ENCODE measurements at regions not wholly inside any gene's neighbourhood (a gene's known extent, or its start where the extent isn't known, plus 50 kb on each side); places are given as distances from the start of the nearest gene placed in this dataset.

DNA sequence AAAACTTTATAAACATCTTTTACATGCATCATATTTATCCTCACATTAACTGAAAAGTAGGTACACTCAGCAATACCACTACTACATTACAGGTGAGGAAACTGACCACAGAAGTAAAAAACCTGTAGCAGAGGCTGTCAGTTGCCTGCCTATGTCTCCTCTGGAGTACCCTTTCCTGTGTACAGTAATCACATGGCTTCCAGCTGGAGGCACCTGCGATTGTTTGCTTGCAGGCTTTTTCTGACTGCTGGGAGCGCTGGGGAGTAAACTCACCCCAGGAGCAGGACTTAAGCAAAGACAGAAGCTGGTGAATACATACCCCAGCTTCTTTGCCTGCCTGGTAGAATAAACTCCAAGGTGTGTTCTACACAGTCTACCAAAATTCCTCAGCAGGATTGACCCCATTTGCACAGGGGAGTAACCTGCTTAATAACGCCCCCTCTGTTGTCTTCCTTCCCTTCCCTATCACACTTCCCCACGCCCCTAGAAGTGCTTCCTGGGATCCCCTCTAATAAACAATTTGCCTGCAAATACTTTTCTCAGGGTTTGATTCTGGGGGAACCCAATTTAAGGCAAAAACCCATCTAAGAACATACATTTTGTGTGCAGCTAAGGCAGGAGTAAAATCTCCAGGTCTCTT, 138.9 kb downstream of the PTH2R start:
- no peak for TF ChIP-seq POLR2AphosphoS5 (IDR thresholded peaks at IDR 0.05; ENCODE audit: low read depth, low read length)
- no peak for TF ChIP-seq TAF1 (IDR thresholded peaks at IDR 0.05; ENCODE audit: borderline replicate concordance, low read depth, low read length)
- TF ChIP-seq POLR2A (IDR thresholded peaks at IDR 0.05; ENCODE audit: low read depth, low read length): no peak
- FAIRE-seq (no peak), DNase-seq (ENCODE audit: insufficient read length) (no peak)

DNA sequence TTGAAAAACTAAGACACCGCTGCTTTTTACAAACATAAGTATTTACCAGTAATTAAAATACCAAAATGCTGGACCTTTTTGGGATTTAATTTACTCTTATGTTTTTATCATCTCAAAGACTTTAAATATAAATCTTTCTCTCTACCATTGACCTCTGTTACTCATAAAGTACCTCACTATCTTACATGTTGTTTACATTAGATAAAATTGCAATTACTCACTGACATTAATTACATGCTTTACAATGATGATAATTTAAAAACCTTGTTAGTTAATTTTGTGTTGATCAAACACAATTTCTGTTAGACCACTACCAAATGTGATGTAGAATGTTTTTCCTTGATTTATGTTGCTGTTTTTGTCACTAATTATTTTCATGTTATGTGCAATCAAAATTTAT, 139.5 kb downstream of the PTH2R start:
- TF ChIP-seq POLR2AphosphoS5 (IDR thresholded peaks at IDR 0.05; ENCODE audit: low read depth, low read length): no peak
- no peak for TF ChIP-seq TAF1 (IDR thresholded peaks at IDR 0.05; ENCODE audit: borderline replicate concordance, low read depth, low read length)
- TF ChIP-seq POLR2A (IDR thresholded peaks at IDR 0.05; ENCODE audit: low read depth, low read length): no peak
- DNase-seq (ENCODE audit: insufficient read length) (no peak), FAIRE-seq (no peak)

DNA sequence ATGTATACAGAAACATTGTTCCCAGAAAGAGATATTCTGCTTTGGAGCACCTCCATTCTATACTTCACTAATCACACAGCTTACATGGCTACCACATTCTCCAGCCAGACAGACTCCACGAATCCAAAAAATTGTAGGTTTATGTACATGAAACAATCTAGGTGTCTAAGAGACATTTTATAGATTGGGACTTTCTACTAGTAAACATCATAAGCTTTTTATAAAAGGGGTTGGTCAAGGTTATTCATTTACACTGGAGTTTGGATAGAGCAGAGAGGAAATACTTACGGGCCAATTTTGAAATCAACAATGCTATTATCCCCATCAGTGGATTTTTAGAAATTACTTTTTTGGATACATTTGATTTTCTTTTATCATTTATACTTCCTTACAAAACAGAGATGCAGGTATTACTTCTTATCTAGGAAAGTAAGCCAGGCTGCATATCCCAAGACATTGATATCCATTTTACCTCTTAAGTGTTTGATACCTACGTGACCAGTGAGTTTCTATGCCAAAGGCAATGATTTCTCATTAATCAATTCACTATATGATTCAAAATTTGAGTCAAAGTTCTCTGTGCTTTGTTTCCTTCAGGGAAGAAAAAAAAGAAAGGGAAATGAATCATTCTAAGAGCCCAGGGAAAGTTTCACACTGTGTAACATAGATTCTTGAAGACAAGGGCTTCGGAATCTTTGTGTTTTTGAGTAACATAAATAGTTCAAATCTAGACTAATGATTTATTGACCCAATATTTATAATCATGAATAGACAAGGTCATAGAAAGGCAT, 140.5 kb downstream of the PTH2R start:
- FAIRE-seq (no peak), DNase-seq (ENCODE audit: insufficient read length) (no peak)
- TF ChIP-seq POLR2A (IDR thresholded peaks at IDR 0.05; ENCODE audit: low read depth, low read length) (no peak), TAF1 (IDR thresholded peaks at IDR 0.05; ENCODE audit: borderline replicate concordance, low read depth, low read length) (no peak), POLR2AphosphoS5 (IDR thresholded peaks at IDR 0.05; ENCODE audit: low read depth, low read length) (no peak)

DNA sequence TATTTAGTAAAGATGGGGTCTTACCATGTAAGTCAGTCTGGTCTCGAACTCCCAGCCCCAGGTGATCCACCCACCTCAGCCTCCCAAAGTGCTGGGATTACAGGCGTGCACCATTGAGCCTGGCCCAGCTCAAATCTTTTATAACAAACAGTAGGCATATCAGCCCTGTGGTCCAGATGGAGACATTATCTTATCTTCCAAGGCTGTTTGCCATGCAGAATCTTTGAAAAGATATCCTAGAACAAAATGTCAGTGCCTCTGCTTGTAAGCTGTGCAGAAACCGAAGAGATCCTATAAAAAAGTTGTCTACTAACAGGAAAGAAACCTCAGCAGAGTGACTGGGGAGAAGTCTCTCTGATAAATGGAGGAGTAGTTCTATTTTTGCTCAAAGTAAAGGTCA, 142.1 kb downstream of the PTH2R start:
- DNase-seq (ENCODE audit: insufficient read length): no peak
- TF ChIP-seq POLR2A (IDR thresholded peaks at IDR 0.05; ENCODE audit: low read depth, low read length) (no peak), POLR2AphosphoS5 (IDR thresholded peaks at IDR 0.05; ENCODE audit: low read depth, low read length) (no peak), TAF1 (IDR thresholded peaks at IDR 0.05; ENCODE audit: borderline replicate concordance, low read depth, low read length) (no peak)
- FAIRE-seq: no peak

DNA sequence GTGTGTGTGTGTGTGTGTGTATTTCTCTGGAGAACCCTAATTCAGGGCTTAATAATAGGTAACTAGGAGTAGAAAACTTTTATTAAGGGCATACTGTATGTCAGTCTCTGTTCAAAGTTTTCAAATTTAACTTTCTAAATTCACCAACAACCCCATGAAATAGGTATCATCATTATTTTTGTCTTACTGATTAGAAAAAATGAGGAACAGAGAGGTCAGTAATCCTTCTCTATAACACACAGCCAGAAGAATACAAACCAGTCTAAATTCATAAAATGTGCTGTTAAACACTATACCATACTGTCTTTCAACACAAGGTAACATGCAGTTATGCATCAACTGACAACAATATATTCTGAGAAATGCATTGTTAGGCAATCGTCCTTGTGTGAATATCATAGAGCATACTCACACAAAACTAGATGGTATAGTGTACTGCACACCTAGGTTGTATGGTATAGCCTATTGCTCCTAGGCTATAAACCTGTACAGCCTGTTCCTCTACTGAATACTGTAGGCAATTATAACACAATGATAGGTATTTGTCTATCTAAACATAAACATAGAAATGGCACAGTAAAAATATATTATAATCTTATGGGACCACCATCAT, 143.1 kb downstream of the PTH2R start:
- no peak for TF ChIP-seq POLR2AphosphoS5 (IDR thresholded peaks at IDR 0.05; ENCODE audit: low read depth, low read length)
- no peak for TF ChIP-seq TAF1 (IDR thresholded peaks at IDR 0.05; ENCODE audit: borderline replicate concordance, low read depth, low read length)
- no peak for TF ChIP-seq POLR2A (IDR thresholded peaks at IDR 0.05; ENCODE audit: low read depth, low read length)
- no peak for FAIRE-seq
- DNase-seq (ENCODE audit: insufficient read length): no peak

DNA sequence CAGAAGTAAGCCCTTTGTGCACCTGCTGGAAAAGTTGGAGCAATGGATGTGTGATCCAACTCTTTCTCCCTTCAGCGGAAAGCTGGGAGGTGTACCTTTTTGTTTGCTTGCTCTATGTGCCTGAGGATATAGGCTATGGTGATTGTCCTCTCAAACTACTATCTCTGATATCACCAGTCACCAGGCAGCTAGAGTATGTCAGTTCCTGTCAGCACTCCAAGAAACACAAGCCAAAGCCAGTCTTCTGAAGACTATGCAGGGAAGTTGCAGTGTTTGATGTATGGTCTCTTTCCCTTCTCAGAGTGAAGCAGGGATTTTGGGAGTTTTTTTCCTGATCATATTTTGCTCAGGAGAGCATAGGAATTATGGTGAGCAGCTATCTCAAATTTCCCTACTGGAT, 146.4 kb downstream of the PTH2R start:
- DNase-seq (ENCODE audit: insufficient read length) (no peak), FAIRE-seq (no peak)
- TF ChIP-seq POLR2A (IDR thresholded peaks at IDR 0.05; ENCODE audit: low read depth, low read length) (no peak), POLR2AphosphoS5 (IDR thresholded peaks at IDR 0.05; ENCODE audit: low read depth, low read length) (no peak), TAF1 (IDR thresholded peaks at IDR 0.05; ENCODE audit: borderline replicate concordance, low read depth, low read length) (no peak)

DNA sequence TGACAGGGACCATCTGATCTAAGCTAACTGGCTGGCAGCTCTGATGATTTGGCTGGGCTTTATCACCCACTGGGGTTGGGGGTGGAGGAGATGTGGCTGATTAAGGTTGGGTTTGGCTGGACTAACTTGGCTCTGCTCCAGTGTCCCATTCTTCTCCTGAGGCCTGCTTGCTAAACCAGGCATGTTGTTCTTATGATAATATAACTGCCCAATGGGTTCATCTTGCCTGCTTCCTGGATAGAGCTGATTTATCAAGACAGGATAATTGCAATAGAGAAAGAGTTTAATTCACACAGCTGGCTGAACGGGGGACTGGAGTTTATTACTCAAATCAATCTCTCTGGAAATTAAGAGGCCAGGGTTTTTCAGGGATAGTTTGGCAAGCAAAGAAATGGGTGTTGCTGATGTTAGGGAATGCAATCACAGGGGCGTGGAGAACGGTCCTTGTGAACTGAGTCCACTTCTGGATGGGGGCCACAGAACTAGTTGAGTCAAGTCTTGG, 150.4 kb downstream of the PTH2R start:
- DNase-seq (ENCODE audit: insufficient read length): no peak
- no peak for TF ChIP-seq TAF1 (IDR thresholded peaks at IDR 0.05; ENCODE audit: borderline replicate concordance, low read depth, low read length)
- no peak for TF ChIP-seq POLR2AphosphoS5 (IDR thresholded peaks at IDR 0.05; ENCODE audit: low read depth, low read length)
- TF ChIP-seq POLR2A (IDR thresholded peaks at IDR 0.05; ENCODE audit: low read depth, low read length): no peak

DNA sequence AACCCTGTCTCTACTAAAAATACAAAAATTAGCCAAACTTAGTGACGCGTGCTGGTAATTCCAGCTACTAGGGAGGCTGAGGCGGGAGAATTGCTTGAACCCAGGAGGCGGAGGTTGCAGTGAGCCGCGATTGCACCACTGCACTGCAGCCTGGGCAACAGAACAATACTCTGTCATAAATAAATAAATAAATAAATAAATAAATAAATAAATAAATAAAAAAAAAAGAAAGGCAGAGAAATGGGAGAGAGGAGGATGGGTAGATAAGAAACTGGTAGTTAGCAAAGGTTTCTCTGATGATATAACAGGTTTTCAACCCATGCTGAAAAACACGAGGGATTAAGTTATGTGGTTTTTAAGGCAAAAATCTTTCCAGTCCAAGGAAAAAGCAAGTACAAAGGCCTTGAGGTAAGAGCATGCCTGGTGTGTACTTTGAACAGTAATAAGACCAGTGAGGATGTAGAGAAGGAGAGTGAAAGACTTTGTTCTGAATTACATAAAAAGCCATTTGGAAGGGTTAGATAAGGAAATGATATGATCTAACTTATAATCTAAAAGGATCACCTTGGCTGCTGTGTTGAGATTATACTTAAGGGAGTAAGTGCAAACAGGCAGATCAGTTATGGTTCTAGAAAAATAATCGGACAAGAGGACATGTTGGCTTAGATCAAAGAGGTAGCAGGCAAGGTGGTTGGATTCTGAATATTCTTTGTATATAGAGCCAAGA, 159.3 kb downstream of the PTH2R start:
- DNase-seq (ENCODE audit: insufficient read length) (no peak), FAIRE-seq (no peak)
- TF ChIP-seq TAF1 (IDR thresholded peaks at IDR 0.05; ENCODE audit: borderline replicate concordance, low read depth, low read length) (no peak), POLR2A (IDR thresholded peaks at IDR 0.05; ENCODE audit: low read depth, low read length) (no peak), POLR2AphosphoS5 (IDR thresholded peaks at IDR 0.05; ENCODE audit: low read depth, low read length) (no peak)

More for the DNA sequence above, 150.4 kb downstream of the PTH2R start:
- no peak for FAIRE-seq

DNA sequence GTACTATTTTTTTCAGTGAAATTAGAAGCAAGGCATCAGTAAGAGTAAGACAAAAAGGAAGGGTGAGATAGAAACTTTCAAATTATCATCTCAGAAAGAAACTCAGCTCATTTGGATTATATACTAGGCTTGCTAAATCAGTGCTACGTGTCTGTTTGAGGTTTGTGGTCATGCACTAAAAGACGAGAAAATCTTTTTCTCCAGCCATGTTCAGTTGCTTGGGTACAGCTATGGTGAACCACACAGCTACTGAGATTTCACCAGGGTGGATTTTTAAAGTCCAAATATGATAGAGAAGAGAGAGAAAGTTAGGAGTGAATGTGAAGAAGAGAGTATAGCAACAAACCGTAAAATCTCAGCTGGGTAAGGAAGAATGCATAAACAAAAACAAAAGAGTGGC, 161.6 kb downstream of the PTH2R start:
- DNase-seq (ENCODE audit: insufficient read length) (no peak), FAIRE-seq (no peak)
- TF ChIP-seq POLR2A (IDR thresholded peaks at IDR 0.05; ENCODE audit: low read depth, low read length): no peak
- no peak for TF ChIP-seq POLR2AphosphoS5 (IDR thresholded peaks at IDR 0.05; ENCODE audit: low read depth, low read length)
- no peak for TF ChIP-seq TAF1 (IDR thresholded peaks at IDR 0.05; ENCODE audit: borderline replicate concordance, low read depth, low read length)

DNA sequence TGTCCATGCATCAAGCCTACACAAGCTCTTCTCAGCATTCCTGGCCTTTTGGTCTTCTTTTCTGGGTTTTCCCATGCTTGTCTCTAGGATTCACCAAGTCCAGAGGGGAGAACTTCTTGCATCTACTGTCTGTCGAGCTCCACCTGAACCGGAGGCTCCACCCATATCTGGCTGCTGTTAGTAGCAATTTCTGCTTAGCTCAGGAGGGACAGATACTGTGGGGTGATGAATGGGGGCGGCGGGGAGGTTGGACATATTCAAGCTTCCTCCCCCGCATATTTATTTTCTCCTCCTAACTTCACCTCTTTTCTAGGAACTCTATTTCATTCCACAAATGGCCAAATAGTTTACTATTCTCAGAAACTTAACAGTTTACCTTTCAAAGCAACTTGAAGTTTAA, 163.5 kb downstream of the PTH2R start:
- no peak for TF ChIP-seq POLR2AphosphoS5 (IDR thresholded peaks at IDR 0.05; ENCODE audit: low read depth, low read length)
- DNase-seq (ENCODE audit: insufficient read length): no peak
- no peak for FAIRE-seq

All from GM12892 (cell line).